ENCODE measurements at regions not wholly inside any gene's neighbourhood (a gene's known extent, or its start where the extent isn't known, plus 50 kb on each side); places are given as distances from the start of the nearest gene placed in this dataset.

DNA sequence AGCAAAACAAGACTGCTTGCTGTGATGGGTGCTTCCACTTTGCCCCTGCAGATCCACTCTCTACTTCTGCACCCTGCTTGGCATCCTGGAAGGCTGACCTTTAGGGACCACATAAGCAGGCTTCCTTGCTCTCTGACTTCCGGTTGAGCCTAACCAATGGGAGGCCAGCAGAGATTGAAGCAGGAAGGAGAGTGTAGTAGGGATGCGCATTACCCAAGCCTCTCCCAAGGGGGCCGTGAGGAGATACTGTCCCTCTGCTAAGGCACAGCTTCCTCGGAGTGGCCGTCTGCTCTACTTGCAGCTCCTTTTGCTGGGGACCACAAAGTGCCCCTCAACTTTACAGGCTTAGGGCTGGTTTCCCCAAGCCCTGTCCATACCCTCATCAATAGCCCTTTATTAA, 624.3 kb upstream of the TENM3 start:
- no peak for DNase-seq (ENCODE audit: low read depth)
- no peak overlapping the region for H3K4me3 ChIP-seq (ENCODE audit: low read depth, low read length)

DNA sequence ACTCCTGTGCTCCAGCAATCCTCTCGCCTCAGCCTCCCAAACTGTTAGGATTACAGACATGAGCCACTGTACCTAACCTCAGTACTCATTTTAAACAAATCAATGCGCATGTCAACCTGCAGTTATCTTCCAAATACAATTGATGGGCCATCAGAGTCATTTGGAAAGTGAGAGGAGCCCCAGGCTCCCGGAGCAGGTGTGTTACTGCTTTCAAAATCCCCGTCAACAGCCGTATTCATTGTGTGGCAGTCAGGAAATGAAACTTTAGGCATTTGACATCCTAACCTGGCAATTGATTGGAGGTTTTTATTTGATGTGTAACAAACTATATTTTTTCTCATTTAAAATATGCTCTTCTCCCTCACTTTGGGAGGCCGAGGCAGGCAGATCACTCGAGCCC, 623.6 kb upstream of the TENM3 start:
- DNase-seq (ENCODE audit: low read depth): no peak

DNA sequence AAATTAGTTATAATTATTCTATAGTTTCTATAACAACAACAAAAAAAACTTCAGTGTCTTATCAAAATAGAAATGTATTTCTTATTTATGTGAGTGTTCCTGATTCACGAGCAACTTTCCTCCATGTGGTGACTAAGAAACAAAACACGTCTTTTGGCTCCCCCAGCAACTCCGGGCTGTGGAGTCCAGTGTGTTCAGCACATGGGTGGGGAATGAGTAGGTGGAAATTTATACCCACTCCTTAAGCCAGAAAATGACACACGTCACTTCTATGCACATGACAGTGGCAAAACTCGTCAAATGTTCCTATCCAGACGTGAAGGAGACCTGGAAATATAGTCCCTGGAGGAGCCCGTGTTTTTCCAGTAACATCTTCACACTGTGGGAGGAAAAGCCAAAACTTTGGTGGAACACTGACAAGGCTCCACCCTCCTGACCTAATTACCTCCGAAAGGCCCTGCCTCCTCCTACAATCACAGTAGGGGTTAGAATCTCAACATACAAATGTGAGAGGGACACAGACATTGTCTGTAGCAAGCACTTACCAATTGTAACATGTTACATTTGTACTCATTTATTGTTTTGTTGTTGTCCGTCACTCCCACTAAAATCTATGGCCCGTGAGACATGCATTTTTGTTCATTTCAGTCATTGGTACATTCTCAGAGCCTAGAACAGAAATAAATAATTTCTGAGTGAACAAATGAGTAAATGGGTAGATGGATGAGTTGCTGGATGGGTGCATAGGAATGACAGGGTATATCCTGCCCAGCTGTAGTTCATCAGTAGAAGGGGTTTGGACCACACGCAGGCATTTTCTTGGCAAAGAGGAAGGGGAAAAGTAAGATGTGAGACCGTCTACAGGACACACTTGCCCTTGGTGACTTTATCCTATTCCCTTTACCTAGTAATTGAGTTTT, 605.8 kb upstream of the TENM3 start:
- H3K4me3 ChIP-seq (ENCODE audit: low read depth, low read length): no peak overlapping the region
- peak; percentile 69 for DNase-seq (ENCODE audit: low read depth)

More for the DNA sequence above, 623.6 kb upstream of the TENM3 start:
- no peak overlapping the region for H3K4me3 ChIP-seq (ENCODE audit: low read depth, low read length)

DNA sequence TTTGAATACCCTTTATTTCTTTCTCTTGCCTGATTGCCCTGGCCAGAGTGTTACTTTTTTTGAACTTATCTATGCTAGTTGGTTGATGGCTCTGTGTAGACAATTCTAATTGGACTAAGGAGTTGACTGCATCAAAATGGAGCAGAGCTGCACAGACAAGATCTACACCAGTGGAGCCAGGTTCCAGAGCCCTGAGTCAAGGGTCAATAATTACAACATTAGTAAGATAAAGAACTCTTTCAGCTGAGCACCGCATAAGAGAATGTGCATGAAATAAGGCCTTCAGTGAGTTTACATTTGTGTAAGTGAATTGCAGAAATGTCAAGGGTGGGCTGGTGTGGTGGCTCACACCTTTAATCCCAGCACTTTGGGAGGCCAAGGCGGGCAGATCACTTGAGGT, 599.7 kb upstream of the TENM3 start:
- no peak overlapping the region for H3K4me3 ChIP-seq (ENCODE audit: low read depth, low read length)
- no peak for DNase-seq (ENCODE audit: low read depth)

DNA sequence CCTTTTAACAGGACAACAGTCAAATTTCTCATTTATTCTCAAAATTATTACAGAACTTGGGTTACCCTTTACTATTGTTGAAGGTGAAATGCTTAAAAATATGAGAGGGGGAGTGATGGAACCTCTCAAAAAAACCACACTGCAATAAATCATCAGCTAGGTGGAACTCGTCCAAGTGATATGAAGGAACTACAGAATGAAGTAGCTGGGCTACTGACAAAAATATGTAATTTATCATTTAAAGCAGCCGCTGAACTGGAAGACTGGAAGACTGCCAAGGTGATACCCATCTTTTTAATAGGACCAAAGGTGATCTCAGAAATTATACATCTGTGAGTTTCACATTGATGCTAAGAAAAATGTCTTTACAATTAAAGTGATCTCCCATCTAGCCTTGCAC, 597.7 kb upstream of the TENM3 start:
- DNase-seq (ENCODE audit: low read depth): no peak
- H3K4me3 ChIP-seq (ENCODE audit: low read depth, low read length): no peak overlapping the region

DNA sequence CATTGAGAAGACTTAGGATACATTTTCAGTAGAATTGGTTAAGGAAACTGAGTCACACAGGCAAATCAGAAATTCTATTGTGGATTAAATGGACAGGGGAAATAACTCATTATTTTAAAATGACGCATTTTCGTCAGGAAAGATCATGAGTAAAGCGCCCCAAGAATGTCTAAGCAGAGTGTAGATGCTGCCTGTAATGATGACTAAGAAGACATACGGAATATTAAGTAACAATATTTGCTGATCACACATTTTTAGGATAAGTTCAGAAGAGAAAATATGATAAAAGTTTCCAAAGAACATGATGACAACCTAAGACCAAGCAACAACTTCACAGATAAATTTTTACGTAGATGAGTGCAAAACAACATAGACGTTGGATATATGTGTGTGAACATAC, 596.3 kb upstream of the TENM3 start:
- peak; percentile 38 for DNase-seq (ENCODE audit: low read depth)
- peak overlapping the region; percentile 34 for H3K4me3 ChIP-seq (ENCODE audit: low read depth, low read length)

DNA sequence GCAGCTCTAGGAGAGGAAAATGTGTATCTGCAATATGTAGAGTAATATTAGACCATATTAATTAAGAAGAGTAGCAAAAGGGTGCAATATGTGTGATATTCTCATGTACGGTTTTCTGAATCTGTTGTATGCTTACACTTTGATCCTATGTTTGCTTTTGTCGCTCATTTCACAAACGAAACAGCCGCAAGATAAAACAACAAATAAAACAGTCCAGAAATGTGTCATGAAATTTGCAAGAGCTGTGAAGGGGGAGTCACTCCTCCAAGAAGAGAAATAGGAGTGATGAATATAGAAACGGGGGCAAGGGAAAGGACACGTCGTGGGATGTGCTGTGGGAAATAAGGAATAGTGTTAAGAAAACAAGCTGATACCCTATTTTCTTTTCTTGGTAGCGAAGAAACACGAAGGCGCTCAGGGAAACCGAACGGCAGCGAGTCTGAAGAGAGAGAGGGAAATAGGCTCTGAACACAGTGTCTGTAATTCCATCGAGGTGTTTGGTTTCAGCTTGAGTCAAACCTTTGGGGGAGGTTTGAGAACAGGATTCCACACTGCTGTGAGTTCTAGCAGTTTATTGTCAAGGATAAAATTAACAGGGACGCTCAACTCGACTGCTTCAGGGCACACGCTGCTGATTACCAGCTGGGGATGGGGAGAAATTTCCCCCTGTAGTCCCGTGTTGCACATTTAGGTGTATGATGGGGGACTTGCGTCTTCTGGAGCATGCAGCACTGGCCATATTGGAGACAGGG, 595.6 kb upstream of the TENM3 start:
- DNase-seq (ENCODE audit: low read depth): peak; percentile 67
- peak overlapping the region; percentile 34 for H3K4me3 ChIP-seq (ENCODE audit: low read depth, low read length)

DNA sequence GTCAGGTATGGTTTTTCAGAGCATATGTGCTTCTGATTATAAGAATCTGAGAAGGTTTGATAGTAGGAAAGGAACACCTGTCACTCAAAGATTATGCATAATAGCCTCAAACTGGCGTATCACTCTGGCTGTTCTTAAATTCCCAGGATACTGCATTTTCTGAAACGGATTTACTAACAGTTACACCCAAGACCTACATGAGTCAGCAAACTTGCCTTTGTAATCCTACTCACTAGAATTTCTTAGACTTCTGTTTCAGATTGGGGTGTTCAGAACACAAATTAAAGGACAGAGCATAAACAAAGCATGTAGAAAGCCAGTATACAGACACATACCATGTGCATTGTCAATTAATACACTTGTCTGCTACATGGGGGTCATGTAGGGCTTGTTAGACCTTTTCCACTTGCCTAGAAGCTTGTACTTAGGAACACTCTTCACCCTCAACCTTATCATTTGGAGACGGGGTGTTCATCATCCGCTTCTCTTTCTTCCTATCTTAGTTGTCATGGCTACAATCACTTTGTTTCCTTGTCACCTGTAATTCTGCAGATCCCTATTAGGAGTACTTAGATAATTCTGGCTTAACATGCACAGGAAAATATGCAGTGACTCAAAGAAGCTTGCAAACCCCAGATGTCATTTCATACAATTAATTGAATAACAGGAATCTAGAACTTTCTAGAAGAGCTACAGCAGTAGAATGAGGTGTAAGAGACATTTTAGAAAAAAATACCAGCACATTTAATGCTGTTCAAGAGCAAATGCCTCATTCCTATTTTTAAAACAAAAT, 593.0 kb upstream of the TENM3 start:
- H3K4me3 ChIP-seq (ENCODE audit: low read depth, low read length): no peak overlapping the region
- no peak for DNase-seq (ENCODE audit: low read depth)

DNA sequence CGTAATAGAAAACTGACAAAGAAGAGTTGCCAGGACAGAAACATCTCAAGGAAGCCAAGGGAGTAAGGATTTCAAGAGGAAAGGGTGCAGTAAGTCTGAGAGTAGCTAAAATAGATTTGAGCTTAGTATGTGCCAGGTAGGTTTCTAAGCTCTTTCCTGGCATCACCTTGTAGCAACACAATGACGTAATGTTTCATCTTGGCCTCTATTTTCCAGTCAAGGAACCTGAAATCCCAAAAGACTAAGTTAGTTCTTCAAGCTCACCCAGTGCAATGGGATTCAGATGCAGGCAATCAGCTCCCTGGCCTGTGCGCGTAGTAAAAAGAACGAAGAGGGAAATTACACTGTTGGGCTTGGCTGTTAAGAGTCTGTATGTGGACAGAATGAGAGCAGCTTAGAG, 586.5 kb upstream of the TENM3 start:
- DNase-seq (ENCODE audit: low read depth): no peak

DNA sequence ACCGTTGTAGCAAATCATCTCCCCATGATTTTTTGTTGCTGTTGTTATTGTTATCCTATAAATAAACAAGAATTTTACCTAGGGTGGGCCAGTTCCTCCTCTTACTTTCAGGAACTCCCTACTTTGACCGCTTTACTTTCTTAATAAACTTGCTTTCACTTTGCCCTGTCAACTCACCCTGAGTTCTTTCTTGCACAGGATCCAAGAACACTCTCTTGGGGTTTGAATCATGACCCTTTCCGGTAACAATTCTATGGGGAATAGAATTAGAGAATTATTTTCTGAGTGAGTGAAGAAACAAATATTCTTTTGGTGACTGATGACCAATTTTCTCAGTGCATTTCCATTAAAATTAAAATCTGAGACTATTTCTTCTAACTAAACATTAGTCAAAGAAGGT, 584.0 kb upstream of the TENM3 start:
- no peak for DNase-seq (ENCODE audit: low read depth)
- no peak overlapping the region for H3K4me3 ChIP-seq (ENCODE audit: low read depth, low read length)

More for the DNA sequence above, 586.5 kb upstream of the TENM3 start:
- no peak overlapping the region for H3K4me3 ChIP-seq (ENCODE audit: low read depth, low read length)

DNA sequence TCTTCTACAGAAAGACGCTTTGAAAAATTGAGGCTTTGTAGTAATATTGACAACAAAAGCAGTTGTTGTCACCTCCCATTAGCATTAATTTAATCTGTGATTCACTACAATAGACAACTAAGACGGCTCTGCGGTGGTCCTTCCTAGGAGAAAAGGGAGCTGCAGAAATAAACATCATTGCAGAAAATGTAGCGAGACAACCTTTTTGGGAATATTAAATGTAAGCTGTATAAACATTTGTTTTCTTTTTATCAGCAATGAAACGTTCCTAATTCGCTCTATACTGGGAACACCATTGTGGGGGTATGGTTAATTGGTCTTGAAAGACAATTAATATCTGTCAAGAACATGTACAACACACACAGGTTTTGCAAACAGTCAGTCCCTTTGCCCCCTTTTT, 583.3 kb upstream of the TENM3 start:
- DNase-seq (ENCODE audit: low read depth): no peak
- H3K4me3 ChIP-seq (ENCODE audit: low read depth, low read length): no peak overlapping the region

DNA sequence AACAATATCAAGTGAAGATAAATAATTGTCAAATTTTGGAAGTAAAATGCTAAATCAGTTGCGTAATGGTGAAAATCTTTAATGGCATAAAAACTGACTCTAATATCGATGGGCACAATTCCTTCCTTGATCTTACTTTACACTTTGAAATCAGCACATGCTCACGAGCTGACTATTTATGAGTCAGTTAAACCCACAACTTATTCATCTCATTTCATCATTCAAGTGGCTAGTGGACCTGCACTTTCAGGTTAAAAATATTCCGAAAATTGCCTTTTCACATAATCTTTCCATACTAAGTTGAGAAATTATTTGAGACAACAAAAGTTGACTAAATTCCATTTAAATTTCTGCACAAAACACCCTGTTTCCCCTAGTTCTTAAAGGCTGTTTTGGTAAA, 582.1 kb upstream of the TENM3 start:
- no peak overlapping the region for H3K4me3 ChIP-seq (ENCODE audit: low read depth, low read length)
- DNase-seq (ENCODE audit: low read depth): peak; percentile 67

DNA sequence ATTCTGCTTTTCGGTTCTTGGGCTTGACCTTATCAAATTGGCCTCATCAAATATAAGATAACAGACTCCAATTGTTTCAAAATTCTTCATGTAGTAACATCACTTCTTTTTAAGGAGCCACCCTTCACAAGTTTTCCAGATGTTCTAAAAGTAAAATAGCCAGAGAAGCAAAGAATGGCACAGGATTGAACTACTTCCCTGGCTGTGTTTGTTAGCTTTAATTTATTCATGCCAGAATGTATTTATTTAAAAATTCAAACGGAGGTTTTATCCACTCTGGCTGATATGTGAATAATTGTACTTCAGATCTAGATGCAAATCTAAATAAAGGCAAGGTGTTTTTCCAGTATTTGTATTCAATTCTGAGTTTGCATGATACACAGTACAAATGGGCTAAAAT, 581.3 kb upstream of the TENM3 start:
- DNase-seq (ENCODE audit: low read depth): no peak
- H3K4me3 ChIP-seq (ENCODE audit: low read depth, low read length): no peak overlapping the region

DNA sequence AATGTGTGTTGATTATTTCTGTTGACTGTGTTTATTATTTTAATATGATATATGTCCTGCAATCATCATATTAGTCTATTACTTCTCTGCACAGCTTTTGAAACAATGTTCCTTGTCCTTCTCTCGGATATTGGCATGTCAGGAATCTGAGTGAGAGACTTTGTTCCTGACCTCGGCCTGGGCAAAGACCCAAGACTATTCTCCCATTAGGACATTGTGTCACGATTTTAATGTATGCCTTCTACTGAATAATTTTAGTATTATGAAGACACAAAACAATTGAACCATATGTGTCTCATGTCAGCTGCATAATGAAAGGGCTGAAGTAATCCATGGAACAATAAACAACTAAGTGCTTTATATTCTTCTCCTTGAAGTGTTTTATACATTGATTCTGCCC, 580.8 kb upstream of the TENM3 start:
- no peak overlapping the region for H3K4me3 ChIP-seq (ENCODE audit: low read depth, low read length)
- peak; percentile 79 for DNase-seq (ENCODE audit: low read depth)

DNA sequence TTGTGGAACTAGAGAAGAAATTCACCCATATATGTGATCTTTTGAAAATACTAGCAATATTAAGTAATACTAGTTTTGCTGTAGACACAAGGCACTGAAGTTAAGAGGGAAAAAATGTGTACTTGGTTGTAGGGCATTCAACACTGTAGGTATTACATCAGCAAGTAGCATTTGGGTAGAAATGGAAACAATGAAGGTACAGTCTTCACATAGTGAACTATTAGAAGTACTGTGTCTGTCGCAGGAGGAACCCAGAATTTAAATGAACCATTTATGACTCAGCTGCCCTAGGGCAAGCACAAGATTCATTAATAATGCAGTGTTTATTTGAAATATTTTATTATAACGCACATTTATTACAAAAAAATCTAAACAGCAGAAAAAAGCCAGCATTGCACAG, 572.7 kb upstream of the TENM3 start:
- no peak overlapping the region for H3K4me3 ChIP-seq (ENCODE audit: low read depth, low read length)
- DNase-seq (ENCODE audit: low read depth): no peak

DNA sequence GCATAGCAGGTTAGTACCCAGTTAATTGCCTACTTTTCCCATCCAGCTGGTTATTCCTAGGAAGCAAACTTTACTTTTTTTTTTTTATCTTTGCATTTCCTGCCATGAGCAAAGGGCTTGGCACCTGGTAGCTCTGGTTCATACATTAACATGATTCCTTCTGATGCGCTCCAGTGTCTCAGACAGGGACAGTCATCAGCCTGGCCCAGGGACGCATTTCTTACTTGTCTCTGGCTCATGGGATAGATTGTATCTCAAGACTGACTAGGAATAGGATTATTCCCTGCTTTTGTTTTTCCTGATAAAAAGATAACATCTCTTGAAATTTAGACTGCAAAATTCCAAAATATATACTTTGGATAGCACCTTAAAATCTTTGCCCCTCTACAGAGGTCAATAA, 571.5 kb upstream of the TENM3 start:
- H3K4me3 ChIP-seq (ENCODE audit: low read depth, low read length): no peak overlapping the region

DNA sequence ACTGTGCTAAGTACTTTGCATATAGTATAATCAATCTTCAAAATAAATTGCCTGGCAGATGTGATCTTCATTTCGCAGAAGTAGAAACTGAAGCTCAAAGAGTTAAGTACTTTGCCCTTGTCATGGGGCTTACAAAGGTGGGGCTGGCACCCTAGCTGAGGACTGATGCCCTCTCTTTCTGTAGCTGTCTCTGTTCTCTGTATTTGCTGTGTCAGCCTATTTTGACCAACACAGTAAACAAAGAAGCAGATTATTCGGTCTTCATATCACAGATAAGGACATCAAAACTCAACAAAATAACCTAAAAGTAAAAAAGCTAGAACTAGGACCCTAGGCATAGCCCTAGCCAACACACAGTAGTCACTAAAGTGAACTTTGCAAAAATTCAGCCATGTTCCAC, 570.5 kb upstream of the TENM3 start:
- DNase-seq (ENCODE audit: low read depth): no peak
- no peak overlapping the region for H3K4me3 ChIP-seq (ENCODE audit: low read depth, low read length)

More for the DNA sequence above, 571.5 kb upstream of the TENM3 start:
- DNase-seq (ENCODE audit: low read depth): no peak

DNA sequence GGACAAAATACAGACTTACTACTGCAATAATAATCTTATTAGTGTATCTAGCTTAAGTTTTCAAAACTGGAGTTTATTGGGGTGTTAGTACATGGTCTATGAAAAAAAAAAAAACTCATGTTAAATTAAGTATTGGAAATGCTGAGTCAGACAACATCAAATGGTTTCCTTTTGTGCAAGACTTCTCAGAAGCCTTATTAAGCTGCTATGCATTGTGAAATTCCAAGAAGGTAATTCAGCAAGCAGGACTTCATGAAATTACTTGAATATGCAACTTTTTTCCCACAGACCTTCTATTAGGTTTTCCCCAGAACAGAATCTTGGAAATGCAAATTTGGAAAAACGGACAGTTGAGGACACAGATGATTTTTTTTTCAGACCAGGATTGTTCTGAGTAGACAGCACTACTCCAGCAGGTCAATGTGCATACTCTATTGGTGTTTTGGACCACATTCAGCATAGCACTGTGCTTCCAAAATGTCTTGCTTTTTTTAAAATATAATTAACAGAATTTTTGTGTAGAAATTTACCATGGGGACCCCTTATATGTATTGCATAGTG, 568.8 kb upstream of the TENM3 start:
- DNase-seq (ENCODE audit: low read depth): peak; percentile 77
- no peak overlapping the region for H3K4me3 ChIP-seq (ENCODE audit: low read depth, low read length)

DNA sequence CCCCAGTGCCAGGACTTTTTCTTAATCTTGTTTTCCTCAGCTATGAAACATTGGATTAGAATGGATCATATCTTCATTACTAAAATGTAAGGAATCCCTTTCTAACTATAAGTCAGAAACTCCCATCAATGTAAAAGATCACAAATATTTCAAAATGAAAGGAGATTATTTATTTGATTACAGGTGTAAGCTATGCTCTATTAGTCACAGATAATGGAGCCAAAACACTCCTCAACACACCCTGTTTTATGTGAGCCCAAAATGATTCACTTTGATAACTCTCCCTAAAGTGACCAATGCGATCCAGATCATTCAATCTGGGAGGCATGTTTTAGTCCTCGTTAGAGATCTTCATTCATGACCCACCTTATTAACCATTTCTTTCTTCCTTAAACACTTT, 566.7 kb upstream of the TENM3 start:
- no peak overlapping the region for H3K4me3 ChIP-seq (ENCODE audit: low read depth, low read length)

DNA sequence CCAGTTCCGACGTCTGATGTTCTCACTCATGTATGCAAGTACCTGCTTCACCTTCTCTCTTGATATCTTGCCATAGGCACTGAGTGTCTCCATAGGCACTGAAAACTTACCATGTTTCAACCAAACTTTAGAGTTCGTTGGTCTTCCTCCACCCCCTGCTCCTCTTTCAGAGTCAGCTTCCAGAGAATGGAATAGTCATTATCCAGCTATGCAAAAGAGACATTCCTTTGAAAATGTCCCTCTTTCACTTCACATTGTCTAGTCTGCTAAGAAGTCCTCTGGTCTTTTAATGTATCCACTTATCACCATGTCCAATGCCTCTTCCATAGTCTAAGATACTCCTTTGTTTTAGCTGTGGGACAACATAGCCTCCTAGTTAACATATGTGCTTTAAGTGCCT, 566.0 kb upstream of the TENM3 start:
- DNase-seq (ENCODE audit: low read depth): no peak
- no peak overlapping the region for H3K4me3 ChIP-seq (ENCODE audit: low read depth, low read length)

More for the DNA sequence above, 566.7 kb upstream of the TENM3 start:
- DNase-seq (ENCODE audit: low read depth): no peak

Measured in skeletal muscle cell (primary cell).